SK-N-SH treated with all-trans-retinoic acid at 6 μM for 48 hours (cell line): ENCODE measurements at regions not wholly inside any gene's neighbourhood (a gene's known extent, or its start where the extent isn't known, plus 50 kb on each side); places are given as distances from the start of the nearest gene placed in this dataset.

ENCODE experiments used
- ATAC-seq: fragments of 200-7000 bp; cut with Tn5 transposase; 3 replicates; pipeline ENCODE4 v1.9.1; 2020; ENCODE audit warnings: mild to moderate bottlenecking, moderate library complexity
- BACH2 ChIP-seq: fragments of 250-450 bp; sonication (Bioruptor Pico); IDR thresholded peaks from 2 replicates; pipeline ENCODE4 v1.9.0; 2021; ENCODE audit warnings: mild to moderate bottlenecking, borderline replicate concordance
- CREB5 ChIP-seq: fragments of 250-450 bp; sonication (Bioruptor Pico); IDR thresholded peaks from 2 replicates; pipeline ENCODE4 v1.5.1; 2020; ENCODE audit warnings: low read depth, mild to moderate bottlenecking, moderate library complexity
- ESRRG ChIP-seq: fragments of 250-450 bp; sonication (Bioruptor Pico); IDR thresholded peaks from 2 replicates; pipeline ENCODE4 v1.6.1; 2021; ENCODE audit warnings: mild to moderate bottlenecking
- GLIS3 ChIP-seq: fragments of 250-450 bp; sonication (Bioruptor Pico); IDR thresholded peaks from 2 replicates; pipeline ENCODE4 v1.5.0; 2020; ENCODE audit warnings: mild to moderate bottlenecking, moderate library complexity
- ISL1 ChIP-seq: fragments of 250-450 bp; sonication (Bioruptor Pico); IDR thresholded peaks from 2 replicates; pipeline ENCODE4 v2.1.2; 2022; ENCODE audit warnings: mild to moderate bottlenecking, moderate library complexity
- OSR1 ChIP-seq: fragments of 250-450 bp; sonication (Bioruptor Pico); IDR thresholded peaks from 2 replicates; pipeline ENCODE4 v1.8.0; 2022; ENCODE audit warnings: moderate library complexity, mild to moderate bottlenecking, inconsistent platforms
- POU6F1 ChIP-seq: fragments of 250-450 bp; sonication (Bioruptor Pico); IDR thresholded peaks from 2 replicates; pipeline ENCODE4 v1.8.0; 2021; ENCODE audit warnings: low read depth, mild to moderate bottlenecking, moderate library complexity, borderline replicate concordance
- PPARA ChIP-seq: fragments of 250-450 bp; sonication (Bioruptor Pico); IDR thresholded peaks from 2 replicates; pipeline ENCODE4 v1.5.0; 2020; ENCODE audit warnings: mild to moderate bottlenecking, borderline replicate concordance
- SNAI2 ChIP-seq: fragments of 250-450 bp; sonication (Bioruptor Pico); IDR thresholded peaks from 2 replicates; pipeline ENCODE4 v1.5.0; 2020; ENCODE audit warnings: mild to moderate bottlenecking, moderate library complexity
- TCF4 ChIP-seq: fragments of 250-450 bp; sonication (Bioruptor Pico); IDR thresholded peaks from 2 replicates; pipeline ENCODE4 v1.8.0; 2021; ENCODE audit warnings: mild to moderate bottlenecking, moderate library complexity, borderline replicate concordance
- TOX ChIP-seq: fragments of 250-450 bp; sonication (Bioruptor Pico); IDR thresholded peaks from 2 replicates; pipeline ENCODE4 v1.8.0; 2021; ENCODE audit warnings: mild to moderate bottlenecking, moderate library complexity, borderline replicate concordance
- TSHZ2 ChIP-seq: fragments of 250-450 bp; sonication (Bioruptor Pico); IDR thresholded peaks from 2 replicates; pipeline ENCODE4 v1.5.0; 2020; ENCODE audit warnings: mild to moderate bottlenecking, moderate library complexity
- ZC3H10 ChIP-seq: fragments of 250-450 bp; sonication (Bioruptor Pico); IDR thresholded peaks from 2 replicates; pipeline ENCODE4 v1.5.1; 2021; ENCODE audit warnings: mild to moderate bottlenecking, moderate library complexity
- ZFP3 ChIP-seq: fragments of 250-450 bp; sonication (Bioruptor Pico); IDR thresholded peaks from 2 replicates; pipeline ENCODE4 v1.5.0; 2020; ENCODE audit warnings: mild to moderate bottlenecking, moderate library complexity
- ZFP30 ChIP-seq: fragments of 450-650 bp; formaldehyde crosslinking; IDR thresholded peaks from 2 replicates; pipeline ENCODE4 v1.5.0; 2022; ENCODE audit warnings: mild to moderate bottlenecking, moderate library complexity
- ZNF70 ChIP-seq: fragments of 450-650 bp; formaldehyde crosslinking; IDR thresholded peaks from 2 replicates; pipeline ENCODE4 v1.5.0; 2020; ENCODE audit warnings: mild to moderate bottlenecking, moderate library complexity
- ZNF8 ChIP-seq: fragments of 450-650 bp; formaldehyde crosslinking; IDR thresholded peaks from 2 replicates; pipeline ENCODE4 v1.5.0; 2020; ENCODE audit warnings: mild to moderate bottlenecking, moderate library complexity
- TF ChIP-seq, protein P1 (sequence below): fragments of 250-450 bp; sonication (Bioruptor Pico); IDR thresholded peaks from 2 replicates; pipeline ENCODE4 v1.8.0; 2020; ENCODE audit warnings: mild to moderate bottlenecking, moderate library complexity, borderline replicate concordance

DNA sequence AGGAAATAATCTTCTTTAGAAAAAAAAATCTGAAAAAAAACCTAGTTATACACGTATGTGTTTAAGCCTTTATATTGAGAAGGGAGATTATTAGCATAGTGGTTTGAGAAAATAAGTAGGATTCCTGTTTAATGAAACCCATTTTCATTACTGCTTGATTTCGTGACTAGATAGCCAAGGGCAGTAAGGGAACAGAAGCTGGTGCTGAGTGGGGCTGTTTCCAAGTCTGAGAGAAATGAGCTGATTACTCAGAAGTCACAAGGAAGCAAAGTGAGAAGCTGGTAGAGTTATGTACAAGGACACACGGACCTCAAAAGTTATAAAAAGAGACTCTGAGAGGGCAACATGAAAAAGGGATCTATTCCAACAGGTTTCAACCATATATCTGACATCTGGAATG, 256.5 kb downstream of the TTLL7 start (continued):
- TF ChIP-seq ZFP30 (CRISPR knock-in tag) (no peak), ZNF8 (no peak), PPARA (CRISPR knock-in tag) (no peak), ZC3H10 (no peak), GLIS3 (CRISPR knock-in tag) (no peak), POU6F1 (CRISPR knock-in tag) (no peak), BACH2 (CRISPR knock-in tag) (no peak), ISL1 (CRISPR knock-in tag) (no peak)
- TF ChIP-seq, all 23 proteins: peak for 0

GRCh38 chr1:83741770-83742169, 257.2 kb downstream of the TTLL7 start:
- TF ChIP-seq OSR1 (CRISPR knock-in tag): no peak
- no peak for TF ChIP-seq TSHZ2 (CRISPR knock-in tag)
- TF ChIP-seq ZFP3 (CRISPR knock-in tag): no peak
- no peak for TF ChIP-seq CREB5 (CRISPR knock-in tag)
- TF ChIP-seq, protein P1, sequence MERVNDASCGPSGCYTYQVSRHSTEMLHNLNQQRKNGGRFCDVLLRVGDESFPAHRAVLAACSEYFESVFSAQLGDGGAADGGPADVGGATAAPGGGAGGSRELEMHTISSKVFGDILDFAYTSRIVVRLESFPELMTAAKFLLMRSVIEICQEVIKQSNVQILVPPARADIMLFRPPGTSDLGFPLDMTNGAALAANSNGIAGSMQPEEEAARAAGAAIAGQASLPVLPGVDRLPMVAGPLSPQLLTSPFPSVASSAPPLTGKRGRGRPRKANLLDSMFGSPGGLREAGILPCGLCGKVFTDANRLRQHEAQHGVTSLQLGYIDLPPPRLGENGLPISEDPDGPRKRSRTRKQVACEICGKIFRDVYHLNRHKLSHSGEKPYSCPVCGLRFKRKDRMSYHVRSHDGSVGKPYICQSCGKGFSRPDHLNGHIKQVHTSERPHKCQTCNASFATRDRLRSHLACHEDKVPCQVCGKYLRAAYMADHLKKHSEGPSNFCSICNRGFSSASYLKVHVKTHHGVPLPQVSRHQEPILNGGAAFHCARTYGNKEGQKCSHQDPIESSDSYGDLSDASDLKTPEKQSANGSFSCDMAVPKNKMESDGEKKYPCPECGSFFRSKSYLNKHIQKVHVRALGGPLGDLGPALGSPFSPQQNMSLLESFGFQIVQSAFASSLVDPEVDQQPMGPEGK (CRISPR knock-in tag): no peak
- TF ChIP-seq TCF4 (CRISPR knock-in tag): no peak
- TF ChIP-seq SNAI2 (CRISPR knock-in tag): no peak
- TF ChIP-seq POU6F1 (CRISPR knock-in tag): no peak
- no peak for ATAC-seq

GRCh38 chr1:83741348-83741747, 257.6 kb downstream of the TTLL7 start:
- TF ChIP-seq TCF4 (CRISPR knock-in tag): no peak
- no peak for TF ChIP-seq SNAI2 (CRISPR knock-in tag)
- no peak for TF ChIP-seq CREB5 (CRISPR knock-in tag)
- TF ChIP-seq, protein P1 (CRISPR knock-in tag): no peak
- no peak for TF ChIP-seq TOX (CRISPR knock-in tag)
- TF ChIP-seq ZNF70 (CRISPR knock-in tag): no peak
- TF ChIP-seq ESRRG (CRISPR knock-in tag): no peak
- no peak for TF ChIP-seq ISL1 (CRISPR knock-in tag)
- ATAC-seq: no peak
